ENCODE measurements at regions not wholly inside any gene's neighbourhood (a gene's known extent, or its start where the extent isn't known, plus 50 kb on each side); places are given as distances from the start of the nearest gene placed in this dataset.

DNA sequence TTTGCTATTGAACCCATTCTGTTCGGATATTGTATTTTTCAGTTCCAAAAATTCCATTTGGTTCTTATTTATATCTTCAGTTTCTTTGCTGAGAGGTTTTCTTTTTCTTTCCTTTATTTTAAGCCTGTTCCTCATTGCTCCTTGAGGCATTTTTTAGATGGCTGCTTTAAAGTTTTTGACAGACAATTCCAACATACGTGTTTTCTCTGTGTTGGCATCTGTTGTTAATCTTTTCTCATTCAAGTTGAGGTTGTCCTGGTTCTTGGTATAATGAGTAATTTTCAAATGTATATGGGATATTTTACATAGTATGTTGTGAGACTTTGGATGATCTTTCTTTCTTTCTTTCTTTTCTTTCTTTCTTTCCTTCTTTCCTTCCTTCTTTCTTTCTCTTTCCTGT lies 1078.0 kb upstream of the CELF2 start:
- Histone ChIP-seq H4K20me1 (ENCODE audit: insufficient read depth, low read length) (no peaks in the 10 kb centered on the region), H3K9ac (ENCODE audit: low read length) (no peak overlapping the region), H3K9me3 (ENCODE audit: low read length) (no peaks in the 10 kb centered on the region), H3F3A (ENCODE audit: insufficient read depth, low read length) (no peaks in the 10 kb centered on the region), H3K36me3 (ENCODE audit: insufficient read depth, low read length) (no peaks in the 10 kb centered on the region), H3K9me2 (ENCODE audit: low read depth, low read length) (no peaks in the 10 kb centered on the region), H3K4me2 (ENCODE audit: low read length) (no peak overlapping the region), H3K4me3 (ENCODE audit: low read depth, low read length, poor library complexity, severe bottlenecking) (no peak overlapping the region), H2AFZ (ENCODE audit: low read length) (no peak overlapping the region), H3K27me3 (ENCODE audit: insufficient read depth, low read length) (no peaks in the 10 kb centered on the region), H3K79me2 (ENCODE audit: insufficient read depth, low read length) (no peaks in the 10 kb centered on the region), H3K27ac (ENCODE audit: low read depth, low read length, poor library complexity, severe bottlenecking) (no peak overlapping the region), H3K4me1 (ENCODE audit: insufficient read depth, low read length, severe bottlenecking) (no peaks in the 10 kb centered on the region)
- no peak for TF ChIP-seq EZH2 (IDR thresholded peaks at IDR 0.05; ENCODE audit: borderline replicate concordance, low read length)
- TF ChIP-seq, protein P1, sequence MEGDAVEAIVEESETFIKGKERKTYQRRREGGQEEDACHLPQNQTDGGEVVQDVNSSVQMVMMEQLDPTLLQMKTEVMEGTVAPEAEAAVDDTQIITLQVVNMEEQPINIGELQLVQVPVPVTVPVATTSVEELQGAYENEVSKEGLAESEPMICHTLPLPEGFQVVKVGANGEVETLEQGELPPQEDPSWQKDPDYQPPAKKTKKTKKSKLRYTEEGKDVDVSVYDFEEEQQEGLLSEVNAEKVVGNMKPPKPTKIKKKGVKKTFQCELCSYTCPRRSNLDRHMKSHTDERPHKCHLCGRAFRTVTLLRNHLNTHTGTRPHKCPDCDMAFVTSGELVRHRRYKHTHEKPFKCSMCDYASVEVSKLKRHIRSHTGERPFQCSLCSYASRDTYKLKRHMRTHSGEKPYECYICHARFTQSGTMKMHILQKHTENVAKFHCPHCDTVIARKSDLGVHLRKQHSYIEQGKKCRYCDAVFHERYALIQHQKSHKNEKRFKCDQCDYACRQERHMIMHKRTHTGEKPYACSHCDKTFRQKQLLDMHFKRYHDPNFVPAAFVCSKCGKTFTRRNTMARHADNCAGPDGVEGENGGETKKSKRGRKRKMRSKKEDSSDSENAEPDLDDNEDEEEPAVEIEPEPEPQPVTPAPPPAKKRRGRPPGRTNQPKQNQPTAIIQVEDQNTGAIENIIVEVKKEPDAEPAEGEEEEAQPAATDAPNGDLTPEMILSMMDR (IDR thresholded peaks at IDR 0.05; ENCODE audit: low read length), result no peak

DNA sequence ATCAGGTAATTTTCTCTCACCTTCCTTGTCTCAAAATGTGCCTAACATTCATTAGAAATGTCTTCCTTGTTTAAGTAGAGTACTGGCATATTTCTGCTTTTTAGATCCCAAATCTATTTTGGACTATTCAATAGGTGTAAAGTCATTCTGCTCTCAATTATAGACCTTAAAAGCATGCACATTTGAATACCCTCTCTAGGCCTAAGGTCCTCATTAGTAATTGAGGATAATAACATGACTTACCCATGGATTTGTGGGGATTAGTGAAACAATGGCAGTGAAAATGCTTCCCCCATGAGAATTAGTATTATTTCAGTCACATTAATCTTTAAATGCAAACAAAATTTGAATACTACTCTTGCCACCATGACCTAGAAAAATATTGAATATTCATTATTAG lies 1073.0 kb upstream of the CELF2 start:
- Histone ChIP-seq H3K36me3 (ENCODE audit: insufficient read depth, low read length) (no peaks in the 10 kb centered on the region), H3K9me2 (ENCODE audit: low read depth, low read length) (no peaks in the 10 kb centered on the region), H3K9me3 (ENCODE audit: low read length) (no peaks in the 10 kb centered on the region), H3K4me2 (ENCODE audit: low read length) (no peak overlapping the region), H4K20me1 (ENCODE audit: insufficient read depth, low read length) (no peaks in the 10 kb centered on the region), H3K27me3 (ENCODE audit: insufficient read depth, low read length) (no peaks in the 10 kb centered on the region), H3K4me1 (ENCODE audit: insufficient read depth, low read length, severe bottlenecking) (no peaks in the 10 kb centered on the region), H3K27ac (ENCODE audit: low read depth, low read length, poor library complexity, severe bottlenecking) (no peak overlapping the region), H3K9ac (ENCODE audit: low read length) (no peak overlapping the region), H3K4me3 (ENCODE audit: low read depth, low read length, poor library complexity, severe bottlenecking) (no peak overlapping the region), H3K79me2 (ENCODE audit: insufficient read depth, low read length) (no peaks in the 10 kb centered on the region), H2AFZ (ENCODE audit: low read length) (no peak overlapping the region), H3F3A (ENCODE audit: insufficient read depth, low read length) (no peaks in the 10 kb centered on the region)
- no peak for TF ChIP-seq EZH2 (IDR thresholded peaks at IDR 0.05; ENCODE audit: borderline replicate concordance, low read length)
- TF ChIP-seq, protein P1 (IDR thresholded peaks at IDR 0.05; ENCODE audit: low read length), result no peak

DNA sequence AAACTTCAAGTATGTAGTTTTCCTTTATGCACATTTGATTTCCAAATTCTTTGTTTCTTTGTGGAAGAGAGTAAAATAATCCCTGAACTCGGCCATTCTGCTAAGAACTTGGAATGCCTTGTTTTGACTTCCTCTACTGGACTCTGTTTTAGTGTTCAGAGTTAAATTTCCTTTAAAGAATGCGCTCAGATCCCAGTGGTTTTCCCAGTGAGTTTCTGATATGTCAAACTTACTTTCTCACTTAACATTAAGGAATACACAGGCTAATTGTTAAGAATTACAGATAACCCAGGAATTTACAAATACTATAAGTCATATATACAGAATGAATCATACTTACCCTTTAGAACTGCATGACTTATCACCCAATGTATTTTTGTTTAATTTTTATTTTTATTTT lies 1067.6 kb upstream of the CELF2 start:
- H3K9ac ChIP-seq (ENCODE audit: low read length), result no peak overlapping the region
- no peaks in the 10 kb centered on the region for H3K9me3 ChIP-seq (ENCODE audit: low read length)
- H3K27me3 ChIP-seq (ENCODE audit: insufficient read depth, low read length), result no peaks in the 10 kb centered on the region
- no peak overlapping the region for H2AFZ ChIP-seq (ENCODE audit: low read length)
- H4K20me1 ChIP-seq (ENCODE audit: insufficient read depth, low read length), result no peaks in the 10 kb centered on the region
- no peak overlapping the region for H3K4me3 ChIP-seq (ENCODE audit: low read depth, low read length, poor library complexity, severe bottlenecking)
- H3K79me2 ChIP-seq (ENCODE audit: insufficient read depth, low read length), result no peaks in the 10 kb centered on the region
- no peaks in the 10 kb centered on the region for H3K9me2 ChIP-seq (ENCODE audit: low read depth, low read length)
- no peaks in the 10 kb centered on the region for H3F3A ChIP-seq (ENCODE audit: insufficient read depth, low read length)
- H3K27ac ChIP-seq (ENCODE audit: low read depth, low read length, poor library complexity, severe bottlenecking), result no peak overlapping the region
- no peak overlapping the region for H3K4me2 ChIP-seq (ENCODE audit: low read length)
- H3K4me1 ChIP-seq (ENCODE audit: insufficient read depth, low read length, severe bottlenecking), result no peaks in the 10 kb centered on the region
- no peak for TF ChIP-seq EZH2 (IDR thresholded peaks at IDR 0.05; ENCODE audit: borderline replicate concordance, low read length)
- TF ChIP-seq, protein P1 (IDR thresholded peaks at IDR 0.05; ENCODE audit: low read length), result no peak
- no peaks in the 10 kb centered on the region for H3K36me3 ChIP-seq (ENCODE audit: insufficient read depth, low read length)
